Adrenal gland (tissue), 5 donors: ENCODE measurements at regions not wholly inside any gene's neighbourhood (a gene's known extent, or its start where the extent isn't known, plus 50 kb on each side); places are given as distances from the start of the nearest gene placed in this dataset.

Experiments used
- CTCF ChIP-seq, 6 experiments: fragments of 450-650 bp in 4 of 6; fragments of 200-600 bp in 2 of 6; sonication (generic) in 1 of 6; IDR thresholded peaks; 1 replicate in 5 of 6; 2 replicates in 1 of 6; pipeline versions ENCODE4 v1.5.1 to v1.8.0; 2016 to 2021; ENCODE audit warnings: antibody characterized with exemption in 6 of 6, mild to moderate bottlenecking in 2 of 6, moderate library complexity in 1 of 6
- POLR2A ChIP-seq, 2 donors: fragments of 450-650 bp; IDR thresholded peaks; one replicate each; pipeline ENCODE4 v1.6.1; 2017; ENCODE audit warnings: antibody characterized with exemption in 2 of 2, mild to moderate bottlenecking in 2 of 2, moderate library complexity in 1 of 2
- donor health status: DM: no; HTN: no; CAD: no.

GRCh38 chr1:220425852-220426251 is 102.1 kb upstream of the MARK1 start:
- TF ChIP-seq POLR2A (IDR thresholded peaks at IDR 0.05) (no peak), CTCF (IDR thresholded peaks at IDR 0.05) (no peak)
